Activated CD8-positive, alpha-beta memory T cell treated with anti-CD3 and anti-CD28 coated beads for 4 hours (primary cell): ENCODE measurements at regions not wholly inside any gene's neighbourhood (a gene's known extent, or its start where the extent isn't known, plus 50 kb on each side); places are given as distances from the start of the nearest gene placed in this dataset.
"Not testable (repeated sequence)": the region's sequence is repeated elsewhere in the genome, so short reads cannot be mapped to it uniquely, and the experiment has no call there.

ENCODE experiments used
- DNase-seq, 2 donors: peaks; one replicate each; pipeline ENCODE4 v3.0.0-alpha.2; 2020; ENCODE audit warnings: low read depth in 2 of 2

GRCh38 chr2:64915510-64915900 is 73.7 kb upstream of the SLC1A4 start:
- no peak for DNase-seq

- DNase-seq: no peak
Observed at GRCh38 chr2:64918220-64918886, 70.8 kb upstream of the SLC1A4 start.

GRCh38 chr2:64919261-64919660 is 69.9 kb upstream of the SLC1A4 start:
- no peak for DNase-seq

- DNase-seq: no peak
Observed at GRCh38 chr2:64922482-64923384, 66.5 kb upstream of the SLC1A4 start.

GRCh38 chr2:64923385-64923710 is 65.9 kb upstream of the SLC1A4 start:
- no peak for DNase-seq

- no peak for DNase-seq
Observed at GRCh38 chr2:64924170-64924934, 64.8 kb upstream of the SLC1A4 start.

- DNase-seq: not testable (repeated sequence)
Observed at GRCh38 chr2:64925930-64926722, 63.1 kb upstream of the SLC1A4 start.

- no peak for DNase-seq
Observed at GRCh38 chr2:64928813-64929212, 60.4 kb upstream of the SLC1A4 start.

GRCh38 chr2:64929333-64929732 is 59.9 kb upstream of the SLC1A4 start:
- DNase-seq: no peak

- no peak for DNase-seq
Observed at GRCh38 chr2:64930258-64930671, 58.9 kb upstream of the SLC1A4 start.

GRCh38 chr2:64931246-64932115 is 57.7 kb upstream of the SLC1A4 start:
- DNase-seq: no peak

GRCh38 chr2:64932116-64932370 is 57.2 kb upstream of the SLC1A4 start:
- DNase-seq: no peak

GRCh38 chr2:64932371-64933216 is 56.6 kb upstream of the SLC1A4 start:
- DNase-seq: no peak

- DNase-seq: no peak
Observed at GRCh38 chr2:64934530-64934929, 54.7 kb upstream of the SLC1A4 start.

- DNase-seq: no peak
Observed at GRCh38 chr2:64936809-64937208, 52.4 kb upstream of the SLC1A4 start.

GRCh38 chr2:64937314-64937686 is 51.9 kb upstream of the SLC1A4 start:
- not testable (repeated sequence) for DNase-seq

GRCh38 chr2:64937687-64938491 is 51.3 kb upstream of the SLC1A4 start:
- DNase-seq: no peak

GRCh38 chr2:64938607-64939285 is 50.5 kb upstream of the SLC1A4 start:
- DNase-seq: no peak
